ENCODE measurements at regions not wholly inside any gene's neighbourhood (a gene's known extent, or its start where the extent isn't known, plus 50 kb on each side); places are given as distances from the start of the nearest gene placed in this dataset.

GRCh38 chr4:116599859-116600258 is 485.5 kb downstream of the TRAM1L1 start:
- Histone ChIP-seq H3K27me3 (ENCODE audit: control insufficient read depth, insufficient read depth, low read length) (no peaks in the 10 kb centered on the region), H3K27ac (ENCODE audit: low read length) (no peak overlapping the region), H3K4me3 (ENCODE audit: low read length) (no peak overlapping the region), H3K36me3 (ENCODE audit: control insufficient read depth, low read depth, low read length) (no peaks in the 10 kb centered on the region), H3K9me3 (ENCODE audit: control insufficient read depth, low read depth, low read length) (no peaks in the 10 kb centered on the region), H3K9ac (ENCODE audit: low read length) (no peak overlapping the region), H3K4me1 (ENCODE audit: control insufficient read depth, low read depth, low read length) (no peaks in the 10 kb centered on the region)

DNA sequence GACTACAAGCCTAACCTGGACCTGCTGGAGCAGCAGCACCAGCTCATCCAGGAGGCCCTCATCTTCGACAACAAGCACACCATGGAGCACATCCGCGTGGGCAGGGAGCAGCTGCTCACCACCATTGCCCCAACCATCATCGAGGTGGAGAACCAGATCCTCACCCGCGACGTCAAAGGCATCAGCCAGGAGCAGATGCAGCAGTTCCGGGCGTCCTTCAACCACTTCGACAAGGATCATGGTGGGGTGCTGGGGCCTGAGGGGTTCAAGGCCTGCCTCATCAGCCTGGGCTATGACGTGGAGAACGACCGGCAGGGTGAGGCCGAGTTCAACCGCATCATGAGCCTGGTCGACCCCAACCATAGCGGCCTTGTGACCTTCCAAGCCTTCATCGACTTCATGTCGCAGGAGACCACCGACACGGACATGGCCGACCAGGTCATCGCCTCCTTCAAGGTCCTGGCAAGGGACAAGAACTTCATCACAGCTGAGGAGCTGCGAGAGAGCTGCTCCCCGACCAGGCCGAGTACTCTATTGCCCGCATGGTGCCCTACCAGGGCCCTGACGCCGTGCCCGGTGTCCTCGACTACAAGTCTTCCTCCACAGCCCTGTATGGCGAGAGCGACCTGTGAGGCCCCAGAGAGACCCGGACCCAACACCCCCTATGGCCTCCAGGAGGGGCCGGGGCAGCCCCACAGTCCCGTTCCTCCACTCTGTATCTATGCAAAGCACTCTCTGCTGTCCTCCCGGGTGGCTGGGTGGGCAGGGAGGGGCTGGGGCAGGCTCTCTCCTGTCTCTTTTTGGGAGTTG is 486.2 kb downstream of the TRAM1L1 start:
- Histone ChIP-seq H3K27me3 (ENCODE audit: control insufficient read depth, insufficient read depth, low read length) (no peaks in the 10 kb centered on the region), H3K4me3 (ENCODE audit: low read length) (no peak overlapping the region), H3K4me1 (ENCODE audit: control insufficient read depth, low read depth, low read length) (no peaks in the 10 kb centered on the region), H3K27ac (ENCODE audit: low read length) (no peak overlapping the region), H3K9ac (ENCODE audit: low read length) (no peak overlapping the region), H3K9me3 (ENCODE audit: control insufficient read depth, low read depth, low read length) (no peaks in the 10 kb centered on the region), H3K36me3 (ENCODE audit: control insufficient read depth, low read depth, low read length) (no peaks in the 10 kb centered on the region)

DNA sequence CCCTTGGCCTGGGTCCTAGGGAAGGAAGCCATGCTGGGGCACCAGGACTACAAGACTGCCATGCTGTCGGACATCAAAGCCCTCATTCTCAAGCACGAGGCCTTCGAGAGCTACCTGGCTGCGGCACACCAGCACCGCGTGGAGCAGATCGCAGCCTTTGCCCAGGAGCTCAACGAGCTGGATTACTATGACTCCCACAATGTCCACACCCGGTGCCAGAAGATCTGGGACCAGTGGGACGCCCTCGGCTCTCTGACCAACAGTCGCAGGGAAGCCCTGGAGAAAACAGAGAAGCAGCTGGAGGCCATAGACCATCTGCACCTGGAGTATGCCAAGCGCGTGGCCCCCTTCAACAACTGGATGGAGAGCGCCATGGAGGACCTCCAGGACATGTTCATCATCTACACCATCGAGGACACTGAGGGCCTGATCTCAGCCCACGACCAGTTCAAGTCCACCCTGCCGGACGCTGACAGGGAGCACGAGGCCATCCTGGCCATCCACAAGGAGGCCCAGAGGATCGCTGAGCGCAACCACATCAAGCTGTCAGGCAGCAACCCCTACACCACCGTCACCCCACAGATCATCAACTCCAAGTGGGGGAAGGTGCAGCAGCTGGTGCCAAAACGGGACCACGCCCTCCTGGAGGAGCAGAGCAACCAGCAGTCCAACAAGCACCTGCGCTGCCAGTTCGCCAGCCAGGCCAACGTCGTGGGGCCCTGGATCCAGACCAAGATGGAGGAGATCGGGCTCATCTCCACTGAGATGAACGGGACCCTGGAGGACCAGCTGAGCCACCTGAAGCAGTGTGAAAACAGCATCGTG is 487.0 kb downstream of the TRAM1L1 start:
- H3K36me3 ChIP-seq (ENCODE audit: control insufficient read depth, low read depth, low read length): no peaks in the 10 kb centered on the region
- H3K27ac ChIP-seq (ENCODE audit: low read length): no peak overlapping the region
- H3K9me3 ChIP-seq (ENCODE audit: control insufficient read depth, low read depth, low read length): no peaks in the 10 kb centered on the region
- H3K27me3 ChIP-seq (ENCODE audit: control insufficient read depth, insufficient read depth, low read length): no peaks in the 10 kb centered on the region
- H3K4me3 ChIP-seq (ENCODE audit: low read length): no peak overlapping the region
- H3K4me1 ChIP-seq (ENCODE audit: control insufficient read depth, low read depth, low read length): no peaks in the 10 kb centered on the region
- H3K9ac ChIP-seq (ENCODE audit: low read length): no peak overlapping the region

DNA sequence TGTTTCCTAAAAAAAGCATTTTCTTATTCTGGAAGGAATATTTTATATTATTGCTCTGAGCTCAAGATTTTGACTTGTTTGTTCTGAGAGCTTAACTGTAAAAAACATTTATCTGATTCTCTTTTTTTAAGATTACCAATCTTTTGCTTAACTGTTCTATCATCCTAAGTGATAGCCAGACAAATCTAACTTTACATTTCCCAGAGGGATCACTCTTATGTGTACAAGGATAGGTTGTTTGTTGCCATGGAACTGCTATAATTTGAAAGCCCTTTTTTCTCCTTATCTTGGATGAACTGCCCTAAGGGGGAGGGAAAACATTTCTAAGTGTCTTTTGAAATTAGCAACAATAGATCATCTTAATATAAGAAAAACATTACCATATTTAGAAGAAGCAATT is 494.7 kb downstream of the TRAM1L1 start:
- Histone ChIP-seq H3K9me3 (ENCODE audit: control insufficient read depth, low read depth, low read length) (no peaks in the 10 kb centered on the region), H3K36me3 (ENCODE audit: control insufficient read depth, low read depth, low read length) (no peaks in the 10 kb centered on the region), H3K9ac (ENCODE audit: low read length) (no peak overlapping the region), H3K4me3 (ENCODE audit: low read length) (no peak overlapping the region), H3K27me3 (ENCODE audit: control insufficient read depth, insufficient read depth, low read length) (no peaks in the 10 kb centered on the region), H3K4me1 (ENCODE audit: control insufficient read depth, low read depth, low read length) (no peaks in the 10 kb centered on the region), H3K27ac (ENCODE audit: low read length) (no peak overlapping the region)

GRCh38 chr4:116588783-116589182 is 496.6 kb downstream of the TRAM1L1 start:
- H3K9ac ChIP-seq (ENCODE audit: low read length): no peak overlapping the region
- H3K4me1 ChIP-seq (ENCODE audit: control insufficient read depth, low read depth, low read length): no peaks in the 10 kb centered on the region
- no peak overlapping the region for H3K27ac ChIP-seq (ENCODE audit: low read length)
- H3K4me3 ChIP-seq (ENCODE audit: low read length): no peak overlapping the region
- H3K27me3 ChIP-seq (ENCODE audit: control insufficient read depth, insufficient read depth, low read length): no peaks in the 10 kb centered on the region
- no peaks in the 10 kb centered on the region for H3K36me3 ChIP-seq (ENCODE audit: control insufficient read depth, low read depth, low read length)
- H3K9me3 ChIP-seq (ENCODE audit: control insufficient read depth, low read depth, low read length): no peaks in the 10 kb centered on the region

DNA sequence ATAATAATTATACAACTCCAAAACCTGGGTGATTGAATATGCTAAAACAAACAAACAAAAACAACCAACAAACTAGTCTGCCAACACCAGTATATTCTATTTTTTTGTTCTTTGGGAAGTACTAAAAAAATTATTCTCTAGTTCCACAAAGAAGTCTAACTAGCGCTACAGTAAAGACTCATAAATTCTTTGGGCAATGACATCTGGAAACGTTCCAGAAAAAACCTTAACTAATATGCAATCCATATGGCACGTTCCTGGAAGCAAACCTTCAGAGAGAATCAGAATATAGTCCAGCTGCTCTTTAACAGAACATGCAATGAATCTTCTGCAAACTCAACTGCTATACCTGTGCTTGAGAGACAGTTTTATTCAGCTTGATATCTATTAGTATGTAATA is 500.1 kb downstream of the TRAM1L1 start:
- H3K36me3 ChIP-seq (ENCODE audit: control insufficient read depth, low read depth, low read length): no peaks in the 10 kb centered on the region
- H3K27ac ChIP-seq (ENCODE audit: low read length): no peak overlapping the region
- H3K27me3 ChIP-seq (ENCODE audit: control insufficient read depth, insufficient read depth, low read length): no peaks in the 10 kb centered on the region

GRCh38 chr4:116577321-116577720 is 508.1 kb downstream of the TRAM1L1 start:
- Histone ChIP-seq H3K9ac (ENCODE audit: low read length) (no peak overlapping the region), H3K4me3 (ENCODE audit: low read length) (no peak overlapping the region), H3K36me3 (ENCODE audit: control insufficient read depth, low read depth, low read length) (no peaks in the 10 kb centered on the region), H3K9me3 (ENCODE audit: control insufficient read depth, low read depth, low read length) (no peaks in the 10 kb centered on the region), H3K27ac (ENCODE audit: low read length) (no peak overlapping the region), H3K4me1 (ENCODE audit: control insufficient read depth, low read depth, low read length) (no peaks in the 10 kb centered on the region), H3K27me3 (ENCODE audit: control insufficient read depth, insufficient read depth, low read length) (no peaks in the 10 kb centered on the region)

More for the DNA sequence above, 500.1 kb downstream of the TRAM1L1 start:
- Histone ChIP-seq H3K4me3 (ENCODE audit: low read length) (no peak overlapping the region), H3K9ac (ENCODE audit: low read length) (no peak overlapping the region), H3K4me1 (ENCODE audit: control insufficient read depth, low read depth, low read length) (no peaks in the 10 kb centered on the region), H3K9me3 (ENCODE audit: control insufficient read depth, low read depth, low read length) (no peaks in the 10 kb centered on the region)

GRCh38 chr4:116573540-116573939 is 511.8 kb downstream of the TRAM1L1 start:
- Histone ChIP-seq H3K4me1 (ENCODE audit: control insufficient read depth, low read depth, low read length) (no peaks in the 10 kb centered on the region), H3K4me3 (ENCODE audit: low read length) (no peak overlapping the region), H3K27ac (ENCODE audit: low read length) (no peak overlapping the region), H3K9ac (ENCODE audit: low read length) (no peak overlapping the region), H3K9me3 (ENCODE audit: control insufficient read depth, low read depth, low read length) (no peaks in the 10 kb centered on the region), H3K36me3 (ENCODE audit: control insufficient read depth, low read depth, low read length) (no peaks in the 10 kb centered on the region), H3K27me3 (ENCODE audit: control insufficient read depth, insufficient read depth, low read length) (no peaks in the 10 kb centered on the region)

DNA sequence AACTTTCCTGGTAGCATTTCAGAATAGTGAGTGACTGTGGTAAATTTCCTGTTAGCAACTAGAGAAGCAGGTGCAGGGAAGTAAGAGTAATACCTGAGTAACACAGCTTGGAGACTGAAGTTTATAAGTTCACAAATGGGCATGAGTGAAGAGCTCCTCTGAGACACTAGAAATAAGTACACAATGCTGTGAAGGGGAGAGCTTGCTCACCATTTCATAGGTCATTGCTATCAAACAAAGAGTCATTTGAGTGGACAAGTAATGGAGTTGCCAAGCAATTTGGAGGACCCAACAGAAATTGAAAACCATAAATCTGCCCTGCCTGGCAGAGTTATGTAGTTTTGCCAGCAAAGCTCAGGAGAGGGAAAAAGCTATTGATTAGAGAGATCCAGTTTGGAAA is 523.6 kb downstream of the TRAM1L1 start:
- H3K4me1 ChIP-seq (ENCODE audit: control insufficient read depth, low read depth, low read length): no peaks in the 10 kb centered on the region
- H3K4me3 ChIP-seq (ENCODE audit: low read length): no peak overlapping the region
- peaks cover under 1% of the 10 kb centered on the region for H3K9me3 ChIP-seq (ENCODE audit: control insufficient read depth, low read depth, low read length)
- no peaks in the 10 kb centered on the region for H3K27me3 ChIP-seq (ENCODE audit: control insufficient read depth, insufficient read depth, low read length)
- no peak overlapping the region for H3K27ac ChIP-seq (ENCODE audit: low read length)
- H3K9ac ChIP-seq (ENCODE audit: low read length): no peak overlapping the region
- H3K36me3 ChIP-seq (ENCODE audit: control insufficient read depth, low read depth, low read length): no peaks in the 10 kb centered on the region

GRCh38 chr4:116551806-116552205 is 533.6 kb downstream of the TRAM1L1 start:
- Histone ChIP-seq H3K27me3 (ENCODE audit: control insufficient read depth, insufficient read depth, low read length) (no peaks in the 10 kb centered on the region), H3K36me3 (ENCODE audit: control insufficient read depth, low read depth, low read length) (no peaks in the 10 kb centered on the region), H3K27ac (ENCODE audit: low read length) (no peak overlapping the region)

GRCh38 chr4:116547632-116548031 is 537.7 kb downstream of the TRAM1L1 start:
- Histone ChIP-seq H3K4me3 (ENCODE audit: low read length) (no peak overlapping the region), H3K4me1 (ENCODE audit: control insufficient read depth, low read depth, low read length) (no peaks in the 10 kb centered on the region), H3K27ac (ENCODE audit: low read length) (no peak overlapping the region), H3K9me3 (ENCODE audit: control insufficient read depth, low read depth, low read length) (no peaks in the 10 kb centered on the region), H3K36me3 (ENCODE audit: control insufficient read depth, low read depth, low read length) (no peaks in the 10 kb centered on the region), H3K27me3 (ENCODE audit: control insufficient read depth, insufficient read depth, low read length) (no peaks in the 10 kb centered on the region), H3K9ac (ENCODE audit: low read length) (no peak overlapping the region)

More at GRCh38 chr4:116551806-116552205, 533.6 kb downstream of the TRAM1L1 start:
- Histone ChIP-seq H3K4me1 (ENCODE audit: control insufficient read depth, low read depth, low read length) (no peaks in the 10 kb centered on the region), H3K9ac (ENCODE audit: low read length) (no peak overlapping the region), H3K9me3 (ENCODE audit: control insufficient read depth, low read depth, low read length) (no peaks in the 10 kb centered on the region), H3K4me3 (ENCODE audit: low read length) (no peak overlapping the region)

Measured in iPS-18a (cell line).